Keratinocyte (primary cell): ENCODE measurements at regions not wholly inside any gene's neighbourhood (a gene's known extent, or its start where the extent isn't known, plus 50 kb on each side); places are given as distances from the start of the nearest gene placed in this dataset.

Experiments
- CTCF ChIP-seq, 3 experiments: IDR thresholded peaks in 1 of 3; conservative IDR thresholded peaks in 1 of 3; optimal IDR thresholded peaks in 1 of 3; 2 replicates in 2 of 3; 3 replicates in 1 of 3; pipeline versions ENCODE3 to v1.5.1; 2011; ENCODE audit warnings: low read length in 3 of 3, mild to moderate bottlenecking in 3 of 3, moderate library complexity in 2 of 3, control low read depth in 1 of 3, inconsistent platforms in 1 of 3; ENCODE audit not compliant: insufficient read depth in 2 of 3; ENCODE audit errors: extremely low read depth in 1 of 3
- EZH2 ChIP-seq: IDR thresholded peaks from one replicate; pipeline ENCODE4 v1.6.1; 2012; ENCODE audit warnings: inconsistent platforms, mild to moderate bottlenecking, low read length, moderate library complexity

DNA sequence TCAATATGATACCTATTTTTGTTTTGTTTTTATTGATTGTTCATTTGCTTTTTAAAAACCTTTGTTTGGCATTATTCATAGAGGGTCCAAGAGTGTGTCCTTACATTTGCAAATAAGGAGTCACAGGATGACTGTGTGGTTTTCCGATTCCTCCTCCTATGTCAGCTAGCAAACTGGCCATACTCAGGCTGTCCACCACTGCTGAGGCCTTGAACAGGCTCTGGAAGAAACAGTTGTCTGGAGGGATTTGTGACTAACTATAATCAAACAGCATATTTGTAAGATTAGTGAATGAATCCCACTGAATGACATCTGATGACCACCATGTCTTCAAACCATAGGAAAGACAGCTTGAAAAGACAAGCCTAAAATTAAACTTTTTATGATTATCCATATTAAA, 423.4 kb upstream of the ATP11B start:
- TF ChIP-seq CTCF (optimal IDR thresholded peaks at IDR 0.05 in 1 of 3, IDR thresholded peaks at IDR 0.05 in 1 of 3, conservative IDR thresholded peaks at IDR 0.05 in 1 of 3; ENCODE audit: extremely low read depth in 1 of 3, insufficient read depth in 2 of 3, low read length in 3 of 3) (no peak), EZH2 (no peak)
